ENCODE measurements at regions not wholly inside any gene's neighbourhood (a gene's known extent, or its start where the extent isn't known, plus 50 kb on each side); places are given as distances from the start of the nearest gene placed in this dataset.

DNA sequence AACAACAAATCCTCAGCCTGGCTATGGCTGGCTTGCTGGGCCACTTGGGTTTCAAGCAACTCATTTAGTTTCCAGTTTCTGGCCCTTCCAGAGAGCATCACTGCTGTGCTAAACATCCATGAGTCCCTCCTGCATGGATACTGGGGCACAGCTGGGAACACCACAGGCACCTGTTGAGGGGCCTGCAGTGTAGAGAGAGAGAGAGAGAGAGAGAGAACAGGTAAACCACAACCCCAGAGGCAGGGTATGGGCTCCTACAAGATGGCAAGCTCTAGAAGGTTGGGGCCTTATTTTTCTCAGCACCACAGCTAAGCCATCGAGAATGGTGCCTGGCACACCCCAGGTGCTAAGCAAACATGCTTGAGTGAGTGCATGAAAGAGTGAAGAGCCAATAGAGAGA is 120.3 kb downstream of the RBFOX3 start:
- H3K27me3 ChIP-seq (replicated peaks; ENCODE audit: insufficient read depth): 0 out of 2 replicates have a peak, but pooled peaks cover 2% of the 10 kb centered on the region
- H3K4me3 ChIP-seq: no peak overlapping the region
- H3K36me3 ChIP-seq (ENCODE audit: low read depth): no peaks in the 10 kb centered on the region
- H3K4me2 ChIP-seq (ENCODE audit: unreplicated experiment): no peak overlapping the region
- in situ Hi-C loops (cut with MboI): no loop called here
- no peak for TF ChIP-seq EZH2phosphoT487 (IDR thresholded peaks at IDR 0.05; ENCODE audit: insufficient read depth, low read depth)
- TF ChIP-seq EZH2 (IDR thresholded peaks at IDR 0.05; ENCODE audit: insufficient read depth, poor library complexity, severe bottlenecking): no peak
- H3K79me2 ChIP-seq (ENCODE audit: insufficient read depth): no peaks in the 10 kb centered on the region
- WGBS, 2 experiments (ENCODE audit: low coverage in 1 of 2, low lambda C conversion rate in 2 of 2, missing lambda C conversion rate in 2 of 2): 0 to 8% methylated on average over 1 of the region's 1 CpG
- H3K4me1 ChIP-seq (ENCODE audit: insufficient read depth): no peaks in the 10 kb centered on the region
- no peaks in the 10 kb centered on the region for H4K20me1 ChIP-seq (ENCODE audit: insufficient read depth)
- no peaks in the 10 kb centered on the region for H3K9me3 ChIP-seq (ENCODE audit: low read depth)
- DNase-seq: no peak
- no peak overlapping the region for H2AFZ ChIP-seq
- H3K9me2 ChIP-seq (ENCODE audit: insufficient read depth): no peaks in the 10 kb centered on the region
- H3F3A ChIP-seq (ENCODE audit: insufficient read depth): no peaks in the 10 kb centered on the region
- no peak overlapping the region for H3K9ac ChIP-seq
- H3K27ac ChIP-seq: no peak overlapping the region

DNA sequence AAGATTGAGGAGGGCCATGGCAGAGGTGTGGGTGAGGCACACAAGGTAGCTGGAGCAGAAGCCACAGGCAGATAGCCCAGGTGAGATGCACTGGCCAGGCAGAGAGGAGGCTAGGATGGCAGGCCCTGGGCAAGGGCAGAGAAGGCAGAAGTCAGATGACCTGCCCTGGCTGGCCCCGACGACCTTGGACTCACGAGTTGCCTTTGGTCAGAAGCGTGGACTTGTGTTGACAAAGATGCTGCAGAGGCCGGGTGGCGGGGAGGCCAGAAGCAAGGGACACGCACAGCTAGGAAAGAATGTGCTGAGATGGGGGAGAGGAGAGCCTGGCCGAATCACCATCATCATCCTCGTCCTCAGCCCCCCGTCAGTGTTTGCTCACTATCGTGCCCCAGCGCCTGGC is 123.7 kb downstream of the RBFOX3 start:
- no peaks in the 10 kb centered on the region for H3F3A ChIP-seq (ENCODE audit: insufficient read depth)
- no peaks in the 10 kb centered on the region for H3K9me2 ChIP-seq (ENCODE audit: insufficient read depth)
- H3K27me3 ChIP-seq (replicated peaks; ENCODE audit: insufficient read depth): 0 out of 2 replicates have a peak, but pooled peaks cover 12% of the 10 kb centered on the region
- H3K9ac ChIP-seq: no peak overlapping the region
- H3K27ac ChIP-seq: no peak overlapping the region
- no peak for TF ChIP-seq EZH2 (IDR thresholded peaks at IDR 0.05; ENCODE audit: insufficient read depth, poor library complexity, severe bottlenecking)
- TF ChIP-seq EZH2phosphoT487 (IDR thresholded peaks at IDR 0.05; ENCODE audit: insufficient read depth, low read depth): no peak
- no peak overlapping the region for H2AFZ ChIP-seq
- 66% methylated on average over 12 of the region's 12 CpGs for WGBS, 2 experiments (ENCODE audit: low coverage in 1 of 2, low lambda C conversion rate in 2 of 2, missing lambda C conversion rate in 2 of 2)
- no peaks in the 10 kb centered on the region for H3K4me1 ChIP-seq (ENCODE audit: insufficient read depth)
- DNase-seq: no peak
- H3K4me2 ChIP-seq (ENCODE audit: unreplicated experiment): no peak overlapping the region
- no peaks in the 10 kb centered on the region for H3K9me3 ChIP-seq (ENCODE audit: low read depth)
- H4K20me1 ChIP-seq (ENCODE audit: insufficient read depth): no peaks in the 10 kb centered on the region
- H3K36me3 ChIP-seq (ENCODE audit: low read depth): no peaks in the 10 kb centered on the region
- no peaks in the 10 kb centered on the region for H3K79me2 ChIP-seq (ENCODE audit: insufficient read depth)
- H3K4me3 ChIP-seq: no peak overlapping the region
- in situ Hi-C loops (cut with MboI): no loop called here

DNA sequence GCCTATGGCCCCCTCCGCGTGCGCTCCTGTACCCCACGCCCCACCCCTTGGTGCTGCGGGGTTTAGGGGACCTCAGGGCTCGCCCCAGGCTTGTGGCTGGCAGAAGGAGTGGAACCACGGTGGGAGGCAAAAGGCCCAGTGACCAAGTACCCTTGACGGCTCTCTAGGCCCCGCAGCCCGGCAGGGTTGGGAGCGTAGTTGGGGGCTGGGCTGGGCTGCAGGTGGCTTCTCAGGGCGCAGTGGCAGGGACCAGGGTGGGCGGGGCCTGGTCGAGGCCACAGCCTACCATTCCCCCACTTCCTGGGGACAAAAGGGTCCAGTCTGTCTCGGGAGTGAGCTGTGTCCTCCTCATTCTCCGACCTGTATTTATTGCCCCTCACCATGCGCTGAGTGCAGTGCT is 124.9 kb downstream of the RBFOX3 start:
- no peaks in the 10 kb centered on the region for H3K36me3 ChIP-seq (ENCODE audit: low read depth)
- TF ChIP-seq EZH2phosphoT487 (IDR thresholded peaks at IDR 0.05; ENCODE audit: insufficient read depth, low read depth): no peak
- no peak for TF ChIP-seq EZH2 (IDR thresholded peaks at IDR 0.05; ENCODE audit: insufficient read depth, poor library complexity, severe bottlenecking)
- H3K4me3 ChIP-seq: no peak overlapping the region
- H3K27me3 ChIP-seq (replicated peaks; ENCODE audit: insufficient read depth): 0 out of 2 replicates have a peak, but pooled peaks cover 12% of the 10 kb centered on the region
- no peak overlapping the region for H3K9ac ChIP-seq
- no peaks in the 10 kb centered on the region for H3K9me2 ChIP-seq (ENCODE audit: insufficient read depth)
- H3K4me1 ChIP-seq (ENCODE audit: insufficient read depth): no peaks in the 10 kb centered on the region
- H4K20me1 ChIP-seq (ENCODE audit: insufficient read depth): no peaks in the 10 kb centered on the region
- H2AFZ ChIP-seq: no peak overlapping the region
- no peaks in the 10 kb centered on the region for H3K79me2 ChIP-seq (ENCODE audit: insufficient read depth)
- no peak for DNase-seq
- no peak overlapping the region for H3K4me2 ChIP-seq (ENCODE audit: unreplicated experiment)
- 55 to 56% methylated on average over 12 to 17 of the region's 17 CpGs for WGBS, 2 experiments (ENCODE audit: low coverage in 1 of 2, low lambda C conversion rate in 2 of 2, missing lambda C conversion rate in 2 of 2)
- H3K9me3 ChIP-seq (ENCODE audit: low read depth): no peaks in the 10 kb centered on the region
- H3F3A ChIP-seq (ENCODE audit: insufficient read depth): no peaks in the 10 kb centered on the region
- in situ Hi-C loops (cut with MboI): no loop called here
- no peak overlapping the region for H3K27ac ChIP-seq

- TF ChIP-seq EZH2 (IDR thresholded peaks at IDR 0.05; ENCODE audit: insufficient read depth, poor library complexity, severe bottlenecking): no peak
- no peak for TF ChIP-seq EZH2phosphoT487 (IDR thresholded peaks at IDR 0.05; ENCODE audit: insufficient read depth, low read depth)
- H3K27me3 ChIP-seq (replicated peaks; ENCODE audit: insufficient read depth): 0 out of 2 replicates have a peak, but pooled peaks cover 12% of the 10 kb centered on the region
- in situ Hi-C loops (cut with MboI): no loop called here
- H3K4me2 ChIP-seq (ENCODE audit: unreplicated experiment): no peak overlapping the region
- H2AFZ ChIP-seq: no peak overlapping the region
- H3K79me2 ChIP-seq (ENCODE audit: insufficient read depth): no peaks in the 10 kb centered on the region
- WGBS, 2 experiments (ENCODE audit: low coverage in 1 of 2, low lambda C conversion rate in 2 of 2, missing lambda C conversion rate in 2 of 2): 58 to 62% methylated on average over 18 to 22 of the region's 22 CpGs
- H3K4me3 ChIP-seq: no peak overlapping the region
- no peaks in the 10 kb centered on the region for H3K9me2 ChIP-seq (ENCODE audit: insufficient read depth)
- H3K36me3 ChIP-seq (ENCODE audit: low read depth): no peaks in the 10 kb centered on the region
- H3K9me3 ChIP-seq (ENCODE audit: low read depth): no peaks in the 10 kb centered on the region
- no peaks in the 10 kb centered on the region for H3K4me1 ChIP-seq (ENCODE audit: insufficient read depth)
- no peaks in the 10 kb centered on the region for H3F3A ChIP-seq (ENCODE audit: insufficient read depth)
- no peaks in the 10 kb centered on the region for H4K20me1 ChIP-seq (ENCODE audit: insufficient read depth)
- H3K9ac ChIP-seq: no peak overlapping the region
- H3K27ac ChIP-seq: no peak overlapping the region
- DNase-seq: no peak
Measured at GRCh38 chr17:79485419-79485985, 125.3 kb downstream of the RBFOX3 start.

Measured in GM23248 (cell line).